Heart left ventricle (tissue), 16 donors: ENCODE measurements at regions not wholly inside any gene's neighbourhood (a gene's known extent, or its start where the extent isn't known, plus 50 kb on each side); places are given as distances from the start of the nearest gene placed in this dataset.

Source experiments
- ATAC-seq, 4 donors: fragments of 200-7000 bp; cut with Tn5 transposase; one replicate each; pipeline ENCODE4 v1.9.1; 2020 to 2022; ENCODE audit warnings: moderate library complexity in 4 of 4, mild to moderate bottlenecking in 3 of 4, moderate number of reproducible peaks in 1 of 4
- DNase-seq, 5 donors: peaks; one replicate each; pipeline ENCODE4 v3.0.0-alpha.2; 2020
- H3K27ac ChIP-seq, 12 donors: fragments of 200-600 bp; sonication (generic) in 4 of 12; one replicate each; pipeline versions ENCODE4 v1.5.0 to v1.8.0; 2016 to 2022; ENCODE audit warnings: mild to moderate bottlenecking in 2 of 12
- H3K27me3 ChIP-seq, 9 donors: fragments of 200-600 bp; sonication (generic) in 2 of 9; one replicate each; pipeline versions ENCODE4 v1.5.1 to v1.8.0; 2016 to 2022; ENCODE audit warnings: mild to moderate bottlenecking in 3 of 9
- H3K36me3 ChIP-seq, 9 donors: fragments of 200-600 bp; sonication (generic) in 2 of 9; one replicate each; pipeline versions ENCODE4 v1.5.0 to v1.8.0; 2018 to 2022; ENCODE audit warnings: mild to moderate bottlenecking in 2 of 9
- H3K4me1 ChIP-seq, 12 donors: fragments of 200-600 bp; sonication (generic) in 4 of 12; one replicate each; pipeline versions ENCODE4 v1.5.0 to v1.8.0; 2016 to 2022; ENCODE audit warnings: mild to moderate bottlenecking in 3 of 12
- H3K4me3 ChIP-seq, 12 donors: fragments of 200-600 bp; sonication (generic) in 4 of 12; one replicate each; pipeline versions ENCODE4 v1.5.0 to v1.8.0; 2017 to 2022; ENCODE audit warnings: mild to moderate bottlenecking in 9 of 12, moderate library complexity in 4 of 12
- H3K9me3 ChIP-seq, 12 donors: fragments of 200-600 bp; sonication (generic) in 4 of 12; one replicate each; pipeline versions ENCODE4 v1.5.0 to v1.8.0; 2016 to 2022; ENCODE audit warnings: mild to moderate bottlenecking in 1 of 12
- CTCF ChIP-seq, 12 donors: fragments of 200-600 bp; sonication (generic) in 4 of 12; IDR thresholded peaks; one replicate each; pipeline versions ENCODE4 v1.5.0 to v1.8.0; 2018 to 2022; ENCODE audit warnings: antibody characterized with exemption in 12 of 12, mild to moderate bottlenecking in 5 of 12
- POLR2A ChIP-seq, 2 donors: fragments of 450-650 bp; IDR thresholded peaks; one replicate each; pipeline ENCODE4 v1.6.1; 2017; ENCODE audit warnings: antibody characterized with exemption in 2 of 2, mild to moderate bottlenecking in 2 of 2, moderate library complexity in 2 of 2
- WGBS, 4 donors: extraction: QIAGEN DNeasy Blood & Tissue Kit in 2 of 4; methylation state at CpG; one replicate each; pipeline versions ENCODE4 v1.1.5 to v1.1.7; 2013 to 2018; 5-methylcytosine and 5-hydroxymethylcytosine counted together
- intact Hi-C, 10 donors: fragments of 100-400 bp; cut with DNase I; formaldehyde crosslinking; loops; one replicate each; pipeline versions ENCODE4 v1.11.1 to v1.14.2; 2022
- donor health status: ischemic (EF 13 %, LVEDD 7.1; RV severe dilation, severe dysfunction).
- donor health status: healthy with polysubstance abuse.
- donor health status: DM: no; HTN: yes; CAD: no.
- donor health status: DM: no; HTN: no; CAD: no.
- donor health status: ischemic (EF 25% LVEDD 6.9; RV normal size, moderate dysfunction).
- donor health status: ischemic (EF 25% LVEDD 5.7; RV mildly dilated, moderate dysfunction).
- donor health status: healthy.
- donor health status: DM: yes; HTN: yes; CAD: no.
- donor health status: ischemic (EF 35%, LVEDD 5.7; RV mildly dilated, moderate dysfunction).
- donor health status: nonischemic (EF 11% LVEDD 7.7; RV severe dilation, severe dysfunction).
- donor health status: DM: yes; HTN: yes; CAD: no.
- donor health status: PGD.
- donor health status: ischemic (EF 29% LVEDD 5.4; RV normal size, mild dysfunction).
- donor health status: nonischemic (EF 23%, LVEDD 6.1; RV moderate dilation, normal function).

GRCh38 chr1:181204530-181204929 is 116.0 kb downstream of the IER5 start:
- no peak for ATAC-seq
- Histone ChIP-seq H3K4me1 (peaks cover 0 to 15% (median 1%) of the 10 kb centered on the region in 12 donors), H3K27ac (no peak overlapping the region), H3K27me3 (no peaks in the 10 kb centered on the region), H3K9me3 (peaks cover 0 to 12% (median 2%) of the 10 kb centered on the region in 12 donors), H3K36me3 (no peaks in the 10 kb centered on the region), H3K4me3 (no peak overlapping the region)
- no peak for DNase-seq
- intact Hi-C loops = no loop called here
- 78 to 88% (median 80%) methylated on average over 6 of the region's 6 CpGs for WGBS, 4 donors
- no peak for TF ChIP-seq CTCF (IDR thresholded peaks at IDR 0.05)
- no peak for TF ChIP-seq POLR2A (IDR thresholded peaks at IDR 0.05)

GRCh38 chr1:181205901-181206300 is 117.4 kb downstream of the IER5 start:
- H3K9me3 ChIP-seq = peaks cover 0 to under 1% (median 0%) of the 10 kb centered on the region in 12 donors
- no peaks in the 10 kb centered on the region for H3K36me3 ChIP-seq
- DNase-seq (no peak), ATAC-seq (no peak)
- H3K4me1 ChIP-seq = peaks cover 0 to 15% (median 1%) of the 10 kb centered on the region in 12 donors
- H3K27ac ChIP-seq = no peak overlapping the region
- H3K4me3 ChIP-seq = no peak overlapping the region
- TF ChIP-seq POLR2A (IDR thresholded peaks at IDR 0.05) = no peak
- no peak for TF ChIP-seq CTCF (IDR thresholded peaks at IDR 0.05)
- no peaks in the 10 kb centered on the region for H3K27me3 ChIP-seq
- intact Hi-C loops = no loop called here
- 60 to 67% (median 66%) methylated on average over 10 of the region's 10 CpGs for WGBS, 4 donors

- ATAC-seq = peak; percentile 66 to 93 (median 89)
- 36 to 45% (median 41%) methylated on average over 8 of the region's 8 CpGs for WGBS, 4 donors
- H3K4me3 ChIP-seq = no peak overlapping the region
- H3K9me3 ChIP-seq = no peaks in the 10 kb centered on the region
- H3K27me3 ChIP-seq = no peaks in the 10 kb centered on the region
- peak in 2 of 5 donors; percentile 17 to 50 for DNase-seq
- H3K4me1 ChIP-seq = peaks cover 0 to 15% (median 1%) of the 10 kb centered on the region in 12 donors
- H3K36me3 ChIP-seq = no peaks in the 10 kb centered on the region
- no peak for TF ChIP-seq CTCF (IDR thresholded peaks at IDR 0.05)
- no peak for TF ChIP-seq POLR2A (IDR thresholded peaks at IDR 0.05)
- peak overlapping the region in 4 of 12 donors; percentile 19 to 48 (median 29) for H3K27ac ChIP-seq
- intact Hi-C loops = no loop called here
Observed at GRCh38 chr1:181206513-181206912, 118.0 kb downstream of the IER5 start.

GRCh38 chr1:181206979-181207790 is 118.7 kb downstream of the IER5 start:
- no peaks in the 10 kb centered on the region for H3K36me3 ChIP-seq
- no peak overlapping the region for H3K4me3 ChIP-seq
- H3K9me3 ChIP-seq = no peaks in the 10 kb centered on the region
- ATAC-seq (peak in 1 of 4 donors; percentile 24), DNase-seq (no peak)
- TF ChIP-seq CTCF (IDR thresholded peaks at IDR 0.05) (no peak), POLR2A (IDR thresholded peaks at IDR 0.05) (no peak)
- H3K27ac ChIP-seq = peak overlapping the region in 3 of 12 donors; percentile 27 to 48 (median 31)
- intact Hi-C loops = no loop called here
- 79 to 83% (median 83%) methylated on average over 14 to 19 of the region's 19 CpGs for WGBS, 4 donors
- H3K27me3 ChIP-seq = peaks cover 0 to 4% (median 0%) of the 10 kb centered on the region in 9 donors
- H3K4me1 ChIP-seq = peaks cover 0 to 15% (median 1%) of the 10 kb centered on the region in 12 donors
